ENCODE measurements at regions not wholly inside any gene's neighbourhood (a gene's known extent, or its start where the extent isn't known, plus 50 kb on each side); places are given as distances from the start of the nearest gene placed in this dataset.
"Not testable (repeated sequence)": the region's sequence is repeated elsewhere in the genome, so short reads cannot be mapped to it uniquely, and the experiment has no call there.

DNA sequence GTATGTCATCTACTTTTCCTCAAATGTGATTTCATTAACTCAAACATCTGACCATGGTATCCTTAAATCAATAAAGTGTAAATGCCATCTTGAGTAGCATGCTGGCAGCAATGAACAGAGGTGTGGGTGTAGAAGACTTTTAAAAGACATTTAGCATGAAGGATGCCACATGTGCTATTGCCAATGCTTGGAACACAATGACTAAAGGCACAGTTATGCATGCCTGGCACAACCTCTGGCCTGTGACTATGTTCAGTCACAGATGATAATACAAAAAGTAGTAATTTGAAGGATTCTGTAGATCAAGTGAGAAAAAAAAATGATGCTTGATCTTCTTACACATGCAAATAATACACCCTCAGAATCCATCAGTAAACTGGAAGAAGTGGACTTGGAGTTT is 938.9 kb upstream of the ADGRL4 start:
- no peak for DNase-seq (ENCODE audit: low read depth)

DNA sequence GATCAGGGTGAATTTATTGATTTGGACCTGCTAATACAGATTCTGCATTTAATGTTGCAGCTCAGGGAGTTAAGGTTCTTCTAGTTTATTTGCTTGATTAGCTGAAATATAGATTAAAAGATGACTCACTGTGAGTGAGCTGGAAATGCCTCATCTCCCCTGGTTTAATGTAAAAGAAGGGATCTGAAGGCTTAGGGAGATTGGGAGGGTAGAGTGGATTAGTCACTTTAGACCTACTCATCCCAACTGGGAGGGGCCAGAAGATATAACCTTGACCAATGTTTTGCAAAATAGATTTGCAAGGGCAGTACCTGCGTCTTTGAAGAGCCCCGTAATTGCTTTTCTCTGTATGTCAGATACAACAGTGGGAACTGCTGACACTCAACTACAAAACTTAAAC is 922.8 kb upstream of the ADGRL4 start:
- DNase-seq (ENCODE audit: low read depth): no peak

DNA sequence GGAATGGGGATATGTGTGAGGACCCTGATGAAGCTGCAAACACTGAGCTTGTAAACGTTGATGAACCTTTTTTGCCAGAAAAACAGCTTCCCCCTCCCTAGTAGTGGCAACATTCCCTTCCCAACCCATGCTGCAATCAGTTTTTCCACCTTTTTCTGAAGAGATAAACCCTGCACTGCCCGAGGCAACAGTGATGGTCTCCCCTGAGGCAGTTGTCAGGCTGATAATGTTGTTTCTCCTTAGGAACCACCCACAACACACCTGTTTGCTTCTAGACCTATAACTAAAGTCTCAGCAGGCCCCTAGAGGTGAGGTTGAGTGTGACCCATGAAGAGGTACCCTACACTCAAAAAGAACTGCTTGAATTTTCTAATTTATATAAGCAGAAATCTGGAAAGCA is 922.4 kb upstream of the ADGRL4 start:
- no peak for DNase-seq (ENCODE audit: low read depth)

DNA sequence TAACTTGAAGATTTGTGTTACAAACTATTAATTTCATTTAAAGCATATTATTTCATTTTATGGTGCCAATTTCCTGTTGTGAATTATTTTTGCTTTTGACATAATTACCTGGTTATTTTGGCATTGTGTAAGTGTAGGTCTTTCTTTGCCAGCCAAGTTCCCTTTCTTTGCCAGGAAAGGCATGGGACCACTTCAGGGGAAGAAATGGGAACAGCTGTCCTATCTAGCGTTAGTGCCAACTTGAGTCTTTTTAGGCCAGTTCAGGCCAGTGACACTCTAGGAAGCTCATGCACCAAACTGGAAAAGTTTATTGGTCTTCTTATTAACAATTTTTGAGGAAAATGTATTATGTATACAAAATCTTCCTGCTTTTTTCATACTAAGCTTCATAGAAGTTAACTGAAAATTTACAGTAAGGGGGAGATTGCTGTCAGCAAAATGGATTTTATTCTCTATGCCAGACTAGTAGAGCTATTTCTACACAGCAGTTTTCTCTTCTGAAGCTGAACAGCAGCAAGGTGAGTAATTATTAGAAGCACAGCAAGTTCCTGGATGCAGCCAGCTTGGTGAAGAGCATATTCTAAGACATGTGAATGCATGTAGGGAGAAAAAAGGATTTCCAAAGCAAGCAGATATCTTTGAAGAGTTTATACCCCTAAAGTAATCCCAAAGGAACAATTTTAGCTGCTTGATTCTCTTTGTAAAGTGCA is 914.6 kb upstream of the ADGRL4 start:
- no peak for DNase-seq (ENCODE audit: low read depth)

DNA sequence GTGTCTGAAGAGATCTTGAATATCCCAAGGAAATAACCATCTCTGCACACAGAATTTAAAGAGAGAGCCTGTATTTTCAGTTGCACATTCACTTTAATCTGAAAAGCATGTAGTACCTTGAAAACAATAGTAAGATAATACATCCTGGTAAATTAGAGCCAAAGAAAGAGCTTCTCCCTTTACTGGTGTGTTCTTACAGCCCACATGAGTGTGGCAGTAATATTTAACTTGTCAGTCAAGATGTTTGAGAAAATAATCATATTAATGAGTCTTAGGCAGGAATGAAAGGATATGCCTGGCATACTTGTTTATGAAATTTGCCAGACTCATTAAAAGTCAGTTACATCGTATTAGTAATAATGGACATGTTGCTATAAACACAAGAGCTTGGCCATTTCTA is 908.4 kb upstream of the ADGRL4 start:
- no peak for DNase-seq (ENCODE audit: low read depth)

DNA sequence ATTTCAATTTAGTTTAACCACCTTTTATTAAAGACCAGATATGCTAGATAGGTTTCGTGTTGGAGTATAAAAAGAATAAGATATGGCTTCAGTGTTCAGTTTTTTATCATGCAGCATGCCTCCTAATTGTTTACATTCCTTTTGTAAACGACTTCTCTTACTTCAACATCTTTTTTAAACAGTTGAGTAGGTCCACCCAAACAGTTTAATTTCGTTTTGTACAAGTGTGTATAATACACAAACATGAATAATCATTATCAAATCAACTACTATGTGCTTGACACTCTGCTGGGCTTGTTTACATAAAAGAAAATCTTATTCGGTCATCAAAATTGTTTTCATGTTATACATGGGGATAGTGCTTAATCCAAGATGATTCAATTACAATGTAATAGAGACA is 906.3 kb upstream of the ADGRL4 start:
- no peak for DNase-seq (ENCODE audit: low read depth)

DNA sequence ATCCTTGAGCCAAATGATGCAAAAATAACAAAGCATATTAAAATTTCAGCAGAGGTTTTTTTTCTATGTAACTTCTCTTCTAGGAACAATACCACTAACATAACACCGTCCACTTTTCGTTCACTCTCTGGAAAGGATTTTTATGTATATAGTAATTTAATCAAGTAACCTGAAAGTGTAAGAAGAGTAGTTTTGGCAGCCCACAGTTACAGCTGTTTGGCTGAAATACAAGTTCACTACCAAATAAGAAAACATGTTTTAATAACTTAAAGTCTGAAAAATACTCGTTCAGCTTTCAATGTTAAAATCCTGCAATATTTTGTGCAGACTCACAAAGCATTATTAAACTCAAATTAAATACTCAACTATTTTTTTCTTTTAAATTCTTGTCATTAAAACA is 896.8 kb upstream of the ADGRL4 start:
- DNase-seq (ENCODE audit: low read depth): no peak

DNA sequence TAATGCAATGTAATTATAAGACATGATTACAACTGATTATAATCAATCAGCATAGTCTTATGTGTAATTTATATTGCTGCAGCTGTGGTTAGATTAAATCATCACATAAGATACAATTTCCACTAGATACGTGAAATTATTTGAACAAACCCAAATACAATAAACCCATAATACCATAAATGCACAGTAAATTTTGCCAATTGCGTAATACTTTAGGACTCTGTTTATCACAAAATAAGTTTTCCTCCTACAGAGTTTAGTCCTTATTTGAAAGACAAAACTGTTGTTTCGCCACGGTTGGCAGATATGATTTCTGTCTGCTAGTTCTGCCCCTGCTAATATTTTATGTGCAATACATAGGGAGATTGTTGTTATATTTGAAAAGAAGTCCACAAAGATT is 895.9 kb upstream of the ADGRL4 start:
- no peak for DNase-seq (ENCODE audit: low read depth)

DNA sequence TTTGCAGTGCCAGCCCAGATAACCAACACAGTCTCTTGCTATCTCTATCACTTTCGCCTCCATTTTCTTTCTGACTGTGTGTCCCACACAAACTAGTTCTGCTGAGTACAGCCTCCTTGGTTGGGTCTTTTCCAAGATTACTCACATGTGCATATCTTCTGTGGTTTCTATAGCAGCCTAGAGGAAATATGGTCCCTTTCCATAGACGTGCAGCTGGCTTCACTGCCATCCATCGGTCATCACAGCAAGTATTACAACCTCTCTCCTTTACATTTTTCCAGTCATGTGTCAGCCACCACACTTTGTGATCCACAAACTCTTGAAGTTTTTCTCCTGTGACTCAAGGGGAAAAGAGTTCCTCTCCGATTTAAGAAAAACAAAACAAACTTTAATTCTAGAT is 893.4 kb upstream of the ADGRL4 start:
- DNase-seq (ENCODE audit: low read depth): no peak

DNA sequence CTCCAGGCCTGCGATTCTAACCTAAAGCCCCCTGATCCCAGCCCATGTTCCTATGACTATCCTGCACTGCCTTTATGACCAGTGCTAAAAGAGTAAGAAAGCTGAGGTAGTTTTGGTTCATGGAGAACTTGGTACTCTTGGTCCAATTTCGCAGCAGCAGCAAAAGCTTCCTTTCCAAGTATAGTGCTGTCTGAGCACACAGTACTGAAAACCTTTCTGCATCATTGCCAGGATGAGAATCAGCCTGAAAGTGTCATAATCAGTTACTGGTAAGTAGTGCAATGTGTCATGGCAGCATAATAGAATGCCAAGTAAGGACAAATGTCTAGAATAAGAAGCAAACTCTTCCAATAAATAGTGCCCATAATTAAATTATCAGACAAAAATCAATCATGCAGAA is 889.6 kb upstream of the ADGRL4 start:
- no peak for DNase-seq (ENCODE audit: low read depth)

DNA sequence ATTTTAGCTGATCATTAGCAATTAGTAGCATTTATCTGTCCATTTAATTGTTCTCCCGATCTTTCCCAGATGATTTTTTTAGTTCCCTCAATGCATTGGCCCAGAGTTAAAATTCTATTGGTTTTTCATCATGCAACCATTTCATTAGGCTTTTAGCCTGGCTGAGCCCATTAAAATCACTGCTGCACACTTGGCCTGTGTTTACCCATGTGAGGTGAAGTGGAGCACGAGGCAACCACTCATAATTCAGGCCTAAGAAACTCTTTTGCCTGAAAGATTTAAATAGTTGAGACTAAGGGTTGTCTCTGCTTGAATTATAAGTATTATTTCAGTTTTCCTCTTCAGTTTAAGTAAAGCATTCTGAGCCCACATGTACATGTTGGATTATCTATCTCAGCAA is 889.0 kb upstream of the ADGRL4 start:
- no peak for DNase-seq (ENCODE audit: low read depth)

DNA sequence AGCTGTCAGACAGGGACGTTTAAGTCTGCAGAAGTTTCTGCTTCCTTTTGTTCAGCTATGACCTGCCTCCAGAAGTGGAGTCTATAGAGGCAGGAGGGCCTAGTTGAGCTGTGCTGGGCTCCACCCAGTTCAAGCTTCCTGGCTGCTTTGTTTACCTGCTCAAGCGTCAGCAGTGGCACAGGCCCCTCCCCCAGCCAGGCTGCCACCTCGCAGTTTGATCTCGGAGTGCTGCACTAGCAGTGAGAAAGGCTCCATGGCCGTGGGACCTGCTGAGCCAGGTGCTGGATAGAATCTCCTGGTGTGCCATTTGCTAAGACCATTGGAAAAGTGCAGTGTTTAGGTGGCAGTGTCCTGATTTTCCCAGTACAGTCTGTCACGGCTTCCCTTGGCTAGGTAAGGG is 887.6 kb upstream of the ADGRL4 start:
- DNase-seq (ENCODE audit: low read depth): not testable (repeated sequence)

DNA sequence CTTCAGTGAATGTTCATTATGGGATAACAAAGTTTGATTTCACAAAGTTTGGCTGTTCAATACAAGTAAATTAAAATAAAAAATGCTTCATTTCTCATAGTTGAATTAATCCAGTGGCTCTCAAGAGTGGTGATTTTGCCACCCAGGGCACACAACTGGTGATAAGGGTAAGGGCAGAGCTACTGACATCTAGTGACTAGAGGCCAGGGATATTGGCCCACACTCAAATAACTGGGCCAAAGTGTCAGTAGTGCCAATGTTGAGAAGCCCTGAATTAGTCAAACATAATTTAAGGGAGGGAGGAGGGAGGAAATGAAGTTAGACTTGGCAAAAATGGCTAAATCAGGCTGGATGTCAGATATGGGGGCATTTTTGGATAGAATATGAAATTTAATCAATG is 880.5 kb upstream of the ADGRL4 start:
- DNase-seq (ENCODE audit: low read depth): no peak

DNA sequence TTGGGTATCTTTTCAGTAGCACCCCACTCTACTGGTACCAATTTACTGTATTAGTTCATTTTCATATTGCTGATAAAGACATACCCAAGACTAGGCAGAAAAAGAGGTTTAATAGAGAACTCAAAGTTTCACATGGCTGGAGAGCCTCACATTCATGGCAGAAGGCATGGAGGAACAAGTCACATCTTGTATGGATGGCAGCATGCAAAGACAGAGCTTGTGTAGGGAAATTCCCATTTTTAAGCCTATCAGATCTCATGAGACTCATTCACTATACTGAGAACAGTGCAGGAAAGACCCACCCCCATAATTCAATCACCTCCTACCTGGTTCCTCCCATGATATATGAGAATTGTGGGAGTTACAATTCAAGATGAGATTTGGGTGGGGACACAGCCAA is 878.6 kb upstream of the ADGRL4 start:
- DNase-seq (ENCODE audit: low read depth): no peak

DNA sequence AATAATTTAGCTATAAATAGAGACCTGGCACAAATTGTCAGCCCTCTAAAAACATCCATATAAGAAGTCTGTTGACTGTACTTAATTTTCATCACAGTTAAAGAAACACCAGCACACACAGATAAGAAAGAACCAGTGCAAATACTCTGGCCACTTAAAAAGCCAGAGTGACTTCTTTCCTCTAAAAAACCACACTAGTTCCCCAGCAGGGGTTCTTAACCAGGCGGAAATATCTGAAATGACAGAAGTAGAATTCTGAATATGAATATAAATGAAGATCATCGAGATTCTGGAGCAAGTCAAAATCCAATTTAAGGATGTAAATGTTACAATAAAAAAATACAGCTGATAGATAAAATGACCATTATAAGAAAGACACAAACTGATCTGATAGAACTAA is 870.6 kb upstream of the ADGRL4 start:
- no peak for DNase-seq (ENCODE audit: low read depth)

DNA sequence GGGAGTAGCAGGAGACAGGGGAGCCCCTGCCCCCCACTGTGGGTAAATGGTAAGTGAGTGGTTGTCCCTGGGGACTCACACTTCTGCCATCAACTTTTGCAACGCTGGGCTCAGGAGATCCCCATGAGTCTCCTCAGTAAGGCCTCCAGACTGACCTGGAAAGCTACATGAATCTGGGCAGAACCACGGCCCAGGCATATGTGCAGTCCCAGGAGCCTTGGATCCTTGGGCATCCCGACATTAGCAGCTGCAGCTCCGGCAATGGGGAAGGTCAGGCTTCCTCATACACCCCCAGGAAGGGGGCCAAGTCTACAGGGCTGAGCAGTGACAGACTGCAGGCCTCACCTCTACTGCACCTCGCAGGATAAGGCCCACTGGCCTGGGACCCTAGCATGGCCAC is 868.7 kb upstream of the ADGRL4 start:
- no peak for DNase-seq (ENCODE audit: low read depth)

DNA sequence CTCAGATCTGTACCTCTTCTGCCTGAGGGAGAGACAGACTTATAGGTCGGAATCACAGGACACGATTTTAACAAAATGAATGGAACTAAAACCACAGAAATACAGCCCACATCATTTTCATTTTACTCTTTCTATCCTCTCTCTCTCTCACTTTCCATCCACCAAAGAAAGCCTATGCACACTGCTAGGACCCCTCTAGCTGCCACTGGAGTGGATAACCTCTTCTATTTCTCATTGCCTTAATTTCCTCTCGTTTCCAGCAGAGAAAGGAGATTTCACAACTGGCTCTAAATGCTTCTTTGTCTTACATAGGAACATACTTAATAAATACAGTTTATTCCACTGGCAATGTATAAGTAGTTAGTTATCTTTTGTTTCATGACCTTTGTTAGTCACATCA is 867.8 kb upstream of the ADGRL4 start:
- DNase-seq (ENCODE audit: low read depth): no peak

DNA sequence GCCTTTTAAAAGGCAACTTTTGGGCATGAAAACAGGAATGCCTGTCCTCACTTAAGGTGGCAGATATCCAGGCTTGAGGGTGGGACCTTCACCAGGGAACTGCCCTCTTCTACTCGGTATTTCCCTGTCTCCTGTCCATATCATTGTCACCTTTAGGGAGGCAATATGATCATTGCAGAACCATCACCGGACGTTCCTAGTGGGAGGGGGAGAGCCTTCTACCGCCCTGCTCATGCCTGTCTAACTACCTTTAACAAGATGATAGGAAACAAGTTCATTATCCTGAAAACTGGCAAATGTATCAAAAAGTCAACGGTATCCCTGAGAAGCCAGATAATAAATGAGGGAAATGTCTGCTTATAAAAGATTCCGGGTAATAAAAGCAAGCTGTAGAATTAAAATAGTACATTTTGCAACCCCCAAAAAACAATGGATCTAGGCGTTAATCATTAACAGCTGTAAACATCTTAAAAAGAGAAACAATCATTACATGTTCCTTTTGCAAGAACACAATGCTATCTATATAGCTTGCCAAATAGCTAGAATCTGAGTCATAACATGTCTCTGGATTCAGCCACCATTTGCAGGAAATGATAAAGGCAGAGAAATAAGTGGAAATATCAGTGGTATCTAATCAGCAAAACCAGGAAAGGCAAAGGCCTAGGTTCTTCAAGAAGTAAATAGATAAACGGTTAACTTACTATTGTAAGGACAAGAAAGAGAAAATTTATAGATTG is 852.9 kb upstream of the ADGRL4 start:
- DNase-seq (ENCODE audit: low read depth): no peak

DNA sequence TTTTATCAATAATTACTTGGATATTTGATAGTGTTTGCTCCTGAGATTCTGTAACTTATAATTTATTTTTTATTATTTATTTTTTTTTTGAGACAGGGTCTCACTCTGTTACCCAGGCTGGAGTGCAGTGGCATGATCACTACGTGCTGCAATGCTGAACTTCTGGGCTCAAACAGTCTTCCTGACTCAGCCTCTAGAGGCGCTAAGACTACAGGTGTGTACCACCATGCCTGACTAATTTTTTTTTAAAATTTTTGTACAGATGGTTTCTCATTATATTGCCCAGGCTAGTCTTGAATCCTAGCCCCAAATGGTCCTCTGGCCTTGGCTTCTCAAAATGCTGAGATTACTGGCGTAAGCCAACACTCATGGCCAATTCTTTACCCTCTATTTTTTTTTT is 845.5 kb upstream of the ADGRL4 start:
- DNase-seq (ENCODE audit: low read depth): no peak

DNA sequence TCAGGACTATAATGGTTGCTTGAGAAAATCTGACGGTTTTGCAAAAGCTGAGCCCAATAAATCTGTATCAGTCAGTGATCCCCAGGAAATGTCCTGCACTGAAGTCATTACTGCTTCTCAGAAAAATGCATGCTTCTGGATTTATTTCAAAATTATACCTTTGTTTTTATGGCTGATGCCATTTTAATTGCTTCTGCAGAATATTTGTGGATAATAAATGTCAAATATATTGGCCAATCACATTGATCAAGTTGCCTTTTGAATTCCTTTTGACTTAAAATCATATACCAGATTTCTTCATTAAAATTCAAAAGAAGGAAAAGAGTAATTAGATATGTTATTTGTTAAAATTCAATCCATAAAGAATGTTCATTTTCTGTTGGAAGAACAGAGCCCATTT is 842.9 kb upstream of the ADGRL4 start:
- DNase-seq (ENCODE audit: low read depth): no peak

DNA sequence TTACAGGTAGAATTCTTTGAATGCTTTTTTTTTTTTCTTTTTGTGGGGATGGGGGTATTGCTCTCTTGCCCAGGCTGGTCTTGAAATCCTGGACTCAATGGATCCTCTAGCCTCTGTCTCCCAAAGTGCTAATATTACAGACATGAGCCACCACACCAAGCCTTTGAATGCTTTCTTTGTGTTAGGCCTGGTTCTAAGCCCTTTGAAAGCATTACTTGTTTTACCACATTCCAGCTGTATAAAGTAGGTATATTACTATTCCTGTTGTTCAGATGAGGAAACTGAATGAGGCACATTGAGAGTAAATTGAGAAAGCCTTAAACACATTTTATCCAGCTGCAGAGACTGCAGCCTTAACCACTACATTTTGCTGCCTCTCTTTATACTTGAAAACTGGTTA is 841.8 kb upstream of the ADGRL4 start:
- no peak for DNase-seq (ENCODE audit: low read depth)

DNA sequence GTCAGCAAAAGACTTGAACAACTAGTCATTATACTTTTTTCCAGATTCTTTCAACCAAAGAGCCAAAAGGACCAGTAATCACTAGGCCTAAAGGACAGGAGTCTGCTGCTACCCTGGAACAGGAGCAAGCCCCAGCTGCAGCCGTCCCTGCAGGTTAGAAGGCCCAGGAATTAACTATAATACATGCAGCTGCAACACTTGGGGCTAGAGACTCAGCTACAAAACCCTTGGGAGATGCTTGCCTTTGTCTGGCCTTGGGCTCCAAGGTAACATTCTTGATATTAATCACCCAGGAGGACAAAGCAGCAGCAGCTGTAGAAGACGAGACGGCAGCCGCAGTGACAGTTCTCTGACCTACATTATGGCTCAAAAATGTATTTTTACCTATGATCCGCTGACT is 841.2 kb upstream of the ADGRL4 start:
- no peak for DNase-seq (ENCODE audit: low read depth)

DNA sequence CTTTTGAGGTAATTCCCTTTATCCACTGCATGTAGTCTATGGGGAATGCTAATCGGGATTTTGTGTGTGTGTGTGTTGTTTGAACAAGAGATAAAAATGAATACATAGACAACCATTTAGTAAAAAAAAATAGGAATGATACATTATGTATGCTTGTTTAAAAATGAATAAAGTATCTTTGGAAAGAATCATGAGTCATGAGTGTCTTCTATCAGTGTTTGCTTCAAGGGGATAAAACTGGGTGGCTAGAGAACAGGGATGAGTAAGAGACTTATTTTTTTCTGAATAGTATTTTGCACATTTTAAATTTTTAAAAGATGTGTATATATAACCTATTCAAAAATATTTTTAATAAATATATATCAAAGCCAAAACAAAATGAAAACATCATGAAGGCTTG is 839.4 kb upstream of the ADGRL4 start:
- DNase-seq (ENCODE audit: low read depth): no peak

DNA sequence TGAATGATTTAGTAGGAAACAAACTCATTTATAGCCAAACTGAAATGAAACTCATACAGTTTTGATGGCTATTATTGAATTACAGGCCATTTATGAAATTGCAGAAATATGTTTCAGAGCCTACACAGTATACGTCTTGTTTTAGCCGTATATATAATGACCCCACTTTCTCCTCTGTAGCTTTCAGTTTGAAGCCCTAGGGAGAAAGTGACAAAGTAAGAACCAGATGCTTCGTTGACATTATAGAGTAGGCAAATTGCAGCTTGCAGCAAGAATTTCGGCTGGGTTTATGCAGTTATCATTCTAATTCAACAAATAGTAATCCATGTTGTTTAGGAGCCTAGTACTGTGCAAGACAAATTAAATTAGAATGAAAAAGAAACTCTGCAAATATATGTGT is 836.3 kb upstream of the ADGRL4 start:
- DNase-seq (ENCODE audit: low read depth): no peak

Measured in activated T-cell treated with anti-CD3 and anti-CD28 coated beads for 48 hours (primary cell).